ENCODE measurements at regions not wholly inside any gene's neighbourhood (a gene's known extent, or its start where the extent isn't known, plus 50 kb on each side); places are given as distances from the start of the nearest gene placed in this dataset.
"Not testable (repeated sequence)": the region's sequence is repeated elsewhere in the genome, so short reads cannot be mapped to it uniquely, and the experiment has no call there.

DNA sequence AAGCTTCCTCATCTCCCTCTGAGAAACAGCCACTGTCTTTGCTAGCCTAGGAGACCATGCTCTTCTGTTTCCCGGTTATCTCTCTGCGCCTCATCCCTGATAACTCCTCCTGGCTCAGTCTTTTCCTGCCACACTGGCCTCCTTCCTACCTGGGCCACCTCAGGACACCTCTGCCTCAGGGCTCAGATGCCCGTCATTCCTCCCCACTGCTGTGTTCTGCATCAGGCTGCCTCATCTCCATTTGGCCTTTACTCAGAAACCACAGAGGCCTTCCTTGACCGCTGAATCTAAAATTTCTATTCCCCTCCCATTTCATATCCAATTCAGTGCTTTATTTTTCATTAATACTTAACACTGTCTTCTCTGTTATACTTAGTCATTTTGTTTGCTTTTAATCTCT, 311.0 kb upstream of the RGS6 start:
- DNase-seq: no peak

DNA sequence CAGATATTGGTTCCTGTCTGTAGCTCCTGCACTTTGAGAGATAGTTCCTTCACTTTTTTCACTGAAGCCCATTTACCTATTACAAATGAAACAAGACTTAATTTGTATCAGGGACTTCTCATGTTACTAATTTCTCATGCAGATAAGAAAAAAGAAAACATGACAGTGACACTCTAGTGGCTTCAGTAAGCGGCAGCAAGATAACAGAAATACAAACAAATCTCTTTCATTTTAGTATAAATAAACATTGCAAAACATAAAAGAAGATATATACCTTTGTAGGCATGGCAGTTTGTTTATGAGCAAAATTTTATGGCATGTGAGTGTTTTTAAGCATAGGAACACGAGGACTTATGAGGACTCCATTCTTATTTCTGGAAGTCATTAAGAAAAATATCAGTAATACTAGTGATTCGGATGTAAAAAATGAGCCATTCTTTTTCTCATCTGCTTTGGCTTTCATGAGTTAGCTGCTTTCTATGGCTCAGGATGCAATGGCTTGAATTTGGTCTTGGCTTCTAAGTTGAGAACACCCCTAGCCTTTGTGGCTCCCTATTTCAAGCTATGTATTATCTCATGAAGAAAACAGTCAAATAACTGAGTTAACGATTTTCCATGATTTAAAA, 310.1 kb upstream of the RGS6 start:
- DNase-seq: no peak

DNA sequence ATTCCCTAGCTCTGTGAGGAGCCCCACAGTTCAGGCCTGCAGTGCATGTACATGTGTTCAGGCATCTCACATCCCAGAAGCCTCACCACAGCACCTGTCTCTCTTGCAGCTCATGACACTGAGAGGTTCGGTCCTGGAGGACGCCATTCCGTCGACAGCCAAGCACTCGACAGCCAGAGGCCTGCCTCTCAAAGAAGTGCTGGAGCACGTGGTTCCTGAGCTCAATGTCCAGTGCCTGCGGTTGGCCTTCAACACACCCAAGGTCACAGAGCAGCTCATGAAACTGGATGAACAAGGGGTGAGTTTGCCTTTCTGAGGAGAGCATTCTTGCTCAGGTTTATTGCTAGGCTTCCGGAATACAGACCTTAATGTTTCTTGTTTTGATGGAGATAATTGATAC, 308.3 kb upstream of the RGS6 start:
- DNase-seq: no peak

DNA sequence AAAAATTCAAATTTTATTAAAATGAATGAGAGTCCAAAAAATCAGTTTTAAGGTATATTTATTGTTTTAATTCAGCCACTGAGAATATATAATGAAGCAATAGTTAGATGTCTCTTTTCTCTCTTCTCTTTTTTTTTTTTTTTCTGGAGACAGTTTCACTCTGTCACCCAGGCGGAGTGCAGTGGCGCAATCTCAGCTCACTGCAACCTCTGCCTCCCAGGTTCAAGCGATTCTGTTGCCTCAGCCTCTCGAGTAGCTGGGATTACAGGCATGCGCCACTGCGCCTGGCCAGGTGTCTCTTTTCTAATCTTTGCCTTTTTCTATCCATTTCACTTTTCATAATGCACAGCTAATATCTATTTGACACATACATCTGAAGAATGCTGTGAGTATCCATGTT, 307.1 kb upstream of the RGS6 start:
- no peak for DNase-seq

DNA sequence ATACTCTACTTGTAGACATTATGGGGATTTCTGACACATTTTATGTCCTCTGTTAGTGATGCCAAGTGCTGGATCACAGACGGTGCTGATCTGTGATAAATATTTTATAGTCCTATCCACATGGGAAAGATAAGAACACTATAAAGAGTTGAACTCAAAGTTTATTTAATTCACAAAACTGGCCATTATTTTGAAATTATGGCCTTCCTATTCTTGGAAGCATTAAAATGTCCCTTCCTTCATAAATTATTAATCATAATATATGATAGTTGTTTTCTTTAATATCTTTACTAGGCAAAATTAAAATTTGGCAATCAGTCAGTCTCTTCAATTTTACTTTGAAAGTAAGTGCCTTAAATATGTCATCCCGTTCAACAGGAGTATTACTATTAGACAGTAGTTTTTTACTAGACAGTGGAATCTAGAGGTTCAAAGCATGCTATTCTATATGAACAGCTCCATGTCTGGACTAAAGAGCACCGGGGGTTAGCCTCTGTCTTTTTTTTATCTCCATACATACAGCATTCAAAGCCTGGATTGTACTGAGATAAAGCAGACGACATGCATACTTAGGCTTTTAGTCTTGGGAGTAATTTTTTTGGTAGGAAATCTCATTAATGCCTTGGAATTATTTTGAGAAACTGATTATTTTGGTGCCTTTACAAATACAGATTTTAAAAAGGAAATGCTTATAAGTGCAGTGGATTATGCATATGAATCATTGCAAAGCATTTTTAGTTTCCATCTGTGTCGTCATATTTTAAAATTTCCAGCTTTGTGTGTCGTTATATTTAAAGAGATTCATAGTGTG, 306.1 kb upstream of the RGS6 start:
- DNase-seq: no peak

DNA sequence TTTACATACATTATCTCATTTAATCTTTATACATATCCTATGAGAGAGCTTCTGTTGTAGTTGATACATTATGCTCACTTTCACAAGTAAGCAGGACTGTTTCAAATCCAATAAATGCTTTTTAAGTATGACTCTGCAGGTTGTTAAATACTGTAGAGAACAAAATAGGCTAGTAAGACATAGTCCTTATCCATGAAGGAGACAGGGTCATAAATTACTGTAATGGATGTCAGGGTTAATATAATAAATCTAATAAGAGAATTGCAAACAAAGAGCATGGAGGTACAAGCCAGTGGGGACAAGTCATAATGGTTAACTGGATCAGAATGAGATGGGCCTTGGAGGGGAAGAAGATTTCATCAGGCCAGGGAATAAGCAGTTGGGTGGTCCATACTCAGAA, 303.8 kb upstream of the RGS6 start:
- DNase-seq: no peak

DNA sequence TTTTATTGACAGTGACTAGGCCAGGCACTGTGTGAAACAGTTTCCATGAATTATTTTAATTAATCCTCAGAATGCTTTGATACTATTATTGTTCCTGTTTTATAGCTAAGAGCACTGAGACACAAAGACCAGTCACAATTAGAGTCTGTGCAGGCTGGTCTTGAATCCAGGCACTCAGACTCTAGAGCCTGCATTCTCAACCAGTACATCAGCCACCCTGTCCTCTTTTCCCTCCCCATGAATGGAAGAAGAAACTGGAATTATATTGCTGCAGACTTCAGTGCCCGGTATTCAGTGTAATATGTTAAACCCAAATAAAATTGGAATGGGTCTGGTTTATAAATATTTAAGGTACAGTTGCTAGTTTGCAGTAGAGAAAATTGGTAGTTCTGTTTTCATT, 303.0 kb upstream of the RGS6 start:
- no peak for DNase-seq

DNA sequence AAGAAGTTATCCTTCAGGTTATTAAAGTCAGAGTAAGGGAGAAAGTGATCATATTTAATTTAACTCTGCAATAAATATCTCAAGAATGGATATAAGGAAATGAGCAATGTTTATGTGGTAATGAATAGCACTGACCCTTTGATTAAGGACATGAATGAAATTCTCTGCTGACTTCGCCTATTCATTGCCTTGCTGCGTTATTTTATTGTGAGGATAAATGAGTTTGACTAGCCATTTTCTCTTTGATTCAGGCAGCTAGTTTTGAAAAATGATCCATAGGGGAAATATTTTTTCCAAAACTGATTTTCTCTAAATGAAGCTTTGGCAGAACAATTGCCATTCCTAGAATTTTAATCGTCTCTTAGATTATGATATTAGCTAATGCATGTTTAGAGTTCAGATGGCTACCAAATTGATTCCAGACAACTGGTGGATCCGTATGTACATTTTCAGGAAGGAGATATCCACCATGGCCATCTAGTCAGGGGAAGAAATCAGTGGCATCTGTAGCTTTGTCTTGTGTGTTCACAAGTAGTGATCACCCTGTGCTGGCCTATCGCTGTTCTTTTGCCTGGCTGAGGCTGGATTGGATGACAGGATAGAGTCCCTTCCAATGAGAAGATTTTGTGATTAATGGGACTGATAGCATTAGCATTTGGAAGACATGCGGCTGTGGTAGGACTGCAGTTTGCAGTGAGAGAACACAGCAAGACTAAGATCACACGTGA, 302.3 kb upstream of the RGS6 start:
- no peak for DNase-seq

DNA sequence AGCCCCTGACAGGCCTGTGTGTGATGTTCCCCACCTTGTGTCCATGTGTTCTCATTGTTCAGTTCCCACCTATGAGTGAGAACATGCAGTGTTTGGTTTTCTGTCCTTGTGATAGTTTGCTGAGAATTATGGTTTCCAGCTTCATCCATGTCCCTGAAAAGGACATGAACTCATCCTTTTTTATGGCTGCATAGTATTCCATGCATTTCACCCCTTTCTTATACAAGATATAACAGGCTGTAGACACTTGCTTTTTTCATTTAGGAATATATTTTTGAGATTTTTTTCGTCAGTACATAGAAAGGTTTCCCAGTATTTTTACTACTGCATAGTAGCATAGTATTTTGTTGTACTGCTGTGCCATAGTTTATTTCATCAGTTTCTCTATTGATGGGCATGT, 301.2 kb upstream of the RGS6 start:
- not testable (repeated sequence) for DNase-seq

DNA sequence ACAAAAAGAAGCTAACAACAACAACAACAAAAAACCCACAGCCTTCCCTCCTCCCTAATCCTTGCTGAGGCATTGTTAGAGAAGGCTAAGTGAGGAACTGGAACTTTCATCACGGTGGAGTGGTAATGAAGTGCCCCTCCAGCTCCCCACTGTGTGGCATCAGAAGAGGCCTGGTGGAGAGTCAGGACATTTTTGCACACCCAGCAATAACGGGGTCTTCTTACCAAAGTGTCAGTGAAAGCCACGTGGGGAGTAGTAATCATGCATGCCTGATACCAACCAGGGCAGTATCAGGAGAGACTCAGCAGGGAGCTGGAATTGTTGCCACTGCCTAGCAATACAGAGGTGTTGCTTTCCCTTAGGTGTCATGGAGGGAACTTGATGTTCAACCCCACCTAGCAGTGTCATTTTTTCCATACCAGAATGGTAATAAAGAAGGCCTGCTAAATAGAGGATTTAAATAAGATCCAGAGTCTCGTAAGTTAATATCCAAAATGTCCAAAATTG, 299.7 kb upstream of the RGS6 start:
- DNase-seq: no peak

DNA sequence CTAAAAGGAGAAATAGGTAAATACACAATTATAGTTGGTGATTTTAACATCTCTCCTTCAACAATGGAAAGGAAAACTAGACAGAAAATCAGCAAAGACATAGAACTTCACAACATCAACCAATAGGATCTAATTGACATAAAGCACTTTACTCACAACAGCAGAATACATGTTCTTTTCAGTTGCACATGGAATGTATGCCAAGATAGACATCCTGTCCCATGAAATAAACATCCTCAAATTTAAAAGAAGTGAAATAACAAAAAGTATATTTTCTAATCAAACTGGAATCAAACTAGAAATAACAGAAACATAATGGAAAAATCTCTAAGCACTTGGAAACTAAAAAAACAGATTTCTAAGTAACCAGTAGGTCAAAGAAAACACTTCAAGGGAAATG, 296.2 kb upstream of the RGS6 start:
- DNase-seq: no peak

DNA sequence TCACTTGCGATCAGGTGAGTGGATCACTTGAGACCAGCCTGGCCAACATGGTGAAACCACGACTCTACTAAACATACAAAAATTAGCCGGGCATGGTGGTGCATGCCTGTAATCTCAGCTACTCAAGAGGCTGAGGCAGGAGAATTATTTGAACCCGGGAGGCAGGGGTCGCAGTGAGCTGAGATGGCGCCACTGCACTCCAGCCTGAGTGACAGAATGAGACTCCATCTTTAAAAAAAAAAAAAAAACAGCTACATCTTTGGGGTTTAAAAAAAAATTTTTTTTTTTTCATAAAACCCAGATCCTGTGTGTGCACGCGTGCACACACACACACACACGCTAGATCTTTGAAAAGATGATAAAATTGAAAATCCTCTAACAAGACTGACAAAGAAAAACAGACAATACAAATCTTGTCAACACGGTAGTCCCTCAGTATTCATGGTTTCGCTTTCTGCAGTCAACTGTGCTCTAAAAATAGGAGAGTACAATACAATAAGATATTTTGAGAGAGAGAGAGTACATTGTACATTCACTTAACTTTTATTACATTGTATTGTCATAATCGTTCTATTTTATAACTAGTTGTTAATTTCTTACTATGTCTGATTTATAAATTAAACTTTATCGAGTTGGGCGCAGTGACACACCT, 295.3 kb upstream of the RGS6 start:
- DNase-seq: no peak

DNA sequence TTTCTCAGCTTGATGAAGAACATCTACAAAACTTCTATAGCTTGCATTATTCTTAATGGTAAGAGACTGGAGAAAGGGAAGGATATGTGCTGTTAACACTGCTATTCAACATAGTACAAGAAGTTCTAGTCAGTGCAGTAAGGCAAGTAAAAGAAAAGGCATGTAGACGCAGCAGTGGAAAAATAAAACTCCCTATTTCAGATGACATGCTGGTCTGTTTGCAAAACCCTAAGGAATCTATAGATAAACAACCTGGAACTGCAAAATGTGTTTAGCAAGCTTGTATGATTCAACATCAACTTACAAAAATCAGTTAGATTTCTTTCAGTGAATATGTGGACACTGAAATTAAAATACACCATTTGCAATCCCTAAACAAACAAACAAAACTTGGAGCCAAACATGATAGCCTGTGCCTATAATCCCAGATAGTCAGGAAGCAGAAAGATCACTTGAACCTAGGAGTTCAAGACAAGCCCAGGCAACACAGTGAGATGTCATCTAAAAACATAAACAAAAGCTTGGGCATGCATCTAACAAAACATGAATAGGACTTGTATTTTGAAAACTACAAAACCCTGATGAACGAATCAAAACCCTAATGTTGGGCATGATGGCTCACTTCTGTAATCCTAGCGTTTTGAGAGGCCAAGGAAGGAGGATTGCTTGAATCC, 293.6 kb upstream of the RGS6 start:
- no peak for DNase-seq

DNA sequence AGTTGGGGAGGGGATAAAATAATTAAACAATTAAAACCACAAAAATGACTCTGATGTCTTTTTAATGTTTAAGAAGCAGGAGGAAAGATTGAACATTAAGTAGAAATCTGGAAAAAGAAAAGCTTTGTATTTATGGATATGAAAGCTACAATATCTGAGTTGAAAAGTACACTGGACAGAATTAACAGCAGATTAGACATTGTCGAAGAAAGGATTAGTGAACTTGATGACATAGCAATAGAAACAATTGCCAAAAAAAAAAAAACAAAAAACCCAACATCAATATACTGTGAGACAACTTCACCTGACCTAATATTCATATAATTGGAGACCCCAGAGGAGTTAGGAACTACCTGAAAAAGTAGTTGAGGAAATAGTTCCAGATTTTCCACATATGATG, 289.5 kb upstream of the RGS6 start:
- DNase-seq: no peak

DNA sequence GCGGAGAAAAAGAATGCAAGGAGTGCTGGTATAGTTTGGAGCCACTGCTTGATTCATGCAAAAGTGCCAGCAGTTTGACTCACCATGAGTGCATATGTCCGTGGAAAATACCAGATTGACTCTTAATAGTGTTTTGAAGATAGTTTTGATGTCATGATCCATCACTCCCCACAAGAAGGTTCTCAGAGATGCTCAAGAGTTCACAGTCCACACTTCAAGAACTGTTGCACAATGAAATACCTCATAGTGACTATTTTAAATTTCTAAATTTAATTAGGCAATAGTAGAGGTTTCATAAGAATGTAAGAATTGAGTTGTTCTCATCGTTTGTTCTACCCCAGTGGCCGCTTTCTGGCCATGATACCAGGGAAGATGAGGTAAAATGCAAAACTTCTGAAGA, 286.6 kb upstream of the RGS6 start:
- DNase-seq: no peak

DNA sequence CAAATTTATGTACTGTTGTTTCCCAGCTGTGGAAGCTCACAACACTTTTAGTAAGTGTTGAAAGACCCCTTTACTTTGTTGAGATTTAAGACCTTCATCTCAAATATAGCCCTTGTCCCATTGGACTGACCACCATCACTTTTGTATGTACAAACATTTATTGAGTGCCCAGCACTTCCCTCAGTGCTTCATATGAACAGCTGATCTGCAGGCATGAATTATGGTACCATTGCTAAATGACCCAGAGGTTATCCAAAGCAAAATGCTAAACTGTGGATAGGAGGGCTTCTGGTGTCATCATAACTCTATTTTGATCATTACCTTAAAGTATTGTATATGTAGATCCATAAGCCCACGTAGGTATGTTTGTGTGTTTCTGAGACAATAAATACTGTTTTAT, 285.7 kb upstream of the RGS6 start:
- no peak for DNase-seq

DNA sequence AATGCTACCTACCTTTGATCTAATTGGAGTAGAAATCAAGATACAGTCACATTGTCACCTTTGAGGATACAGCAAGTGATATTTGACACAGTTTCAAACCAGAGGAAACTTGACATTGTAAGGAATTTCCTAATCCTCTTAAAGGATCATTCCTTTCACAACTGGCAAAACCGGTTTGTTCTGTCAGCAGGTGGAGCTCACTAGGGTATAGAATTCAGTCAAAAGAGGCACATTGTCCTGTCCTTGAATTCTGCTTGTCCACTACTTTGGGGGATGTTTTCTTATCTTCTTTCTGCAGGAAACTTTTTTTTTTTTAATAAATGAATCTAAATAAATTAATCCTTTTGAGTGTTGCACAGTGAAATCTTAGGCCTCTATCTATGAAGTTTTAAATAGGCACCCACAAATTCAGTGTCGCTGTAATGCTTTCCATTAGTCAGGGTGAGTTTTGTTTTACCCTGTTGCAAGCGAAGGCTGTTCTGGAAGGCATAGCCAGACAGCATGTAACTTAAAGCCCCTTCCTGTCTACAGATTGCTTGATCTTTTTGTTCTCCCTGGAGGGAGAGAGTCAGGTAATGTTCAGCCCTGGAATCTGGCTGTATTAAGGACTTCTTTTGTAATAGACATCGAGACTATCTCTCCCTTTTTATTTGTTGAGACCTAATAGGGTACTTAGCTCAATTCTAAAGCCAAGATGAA, 285.0 kb upstream of the RGS6 start:
- no peak for DNase-seq

DNA sequence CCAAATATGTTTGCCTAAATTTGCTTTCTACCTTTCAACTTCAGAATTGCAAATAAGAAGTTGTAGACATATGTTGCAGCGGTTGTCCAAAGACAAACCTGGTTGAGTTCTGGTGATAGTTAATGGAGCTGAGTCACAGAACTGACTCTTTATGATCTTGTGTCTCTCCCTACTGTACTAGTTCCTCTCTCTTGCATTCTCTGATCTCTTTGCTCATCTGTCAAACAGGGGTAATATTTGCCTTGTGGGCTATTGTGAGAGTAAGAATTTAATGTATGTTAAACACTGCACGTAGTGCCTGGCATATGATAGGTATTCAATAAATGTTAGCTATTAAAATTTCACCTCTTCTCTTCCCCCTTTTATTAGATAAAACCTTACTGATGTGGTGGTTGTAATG, 283.5 kb upstream of the RGS6 start:
- DNase-seq: no peak

DNA sequence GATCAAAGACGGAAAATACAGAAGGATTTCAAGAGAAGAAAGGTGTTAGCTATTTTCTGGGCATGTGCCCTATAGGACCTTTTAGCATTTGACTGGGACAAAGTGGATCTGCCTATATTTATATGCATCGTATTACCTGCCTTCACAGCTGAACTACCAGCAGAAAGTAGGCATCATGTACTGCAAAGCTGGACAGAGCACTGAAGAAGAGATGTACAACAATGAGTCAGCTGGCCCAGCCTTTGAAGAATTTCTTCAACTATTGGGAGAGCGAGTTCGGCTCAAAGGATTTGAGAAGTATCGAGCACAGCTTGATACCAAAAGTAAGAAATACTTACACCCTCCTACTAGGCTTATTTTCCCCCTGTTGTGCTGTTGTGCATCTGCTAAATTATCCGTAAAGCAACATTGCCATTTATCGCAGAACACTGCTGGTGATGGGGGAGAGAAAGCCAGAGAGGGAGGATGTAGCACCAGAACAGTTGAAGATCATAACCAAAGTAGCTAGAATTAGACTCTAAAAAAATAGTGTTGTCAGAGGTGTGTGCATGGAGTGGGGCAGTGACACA, 282.0 kb upstream of the RGS6 start:
- DNase-seq: no peak

DNA sequence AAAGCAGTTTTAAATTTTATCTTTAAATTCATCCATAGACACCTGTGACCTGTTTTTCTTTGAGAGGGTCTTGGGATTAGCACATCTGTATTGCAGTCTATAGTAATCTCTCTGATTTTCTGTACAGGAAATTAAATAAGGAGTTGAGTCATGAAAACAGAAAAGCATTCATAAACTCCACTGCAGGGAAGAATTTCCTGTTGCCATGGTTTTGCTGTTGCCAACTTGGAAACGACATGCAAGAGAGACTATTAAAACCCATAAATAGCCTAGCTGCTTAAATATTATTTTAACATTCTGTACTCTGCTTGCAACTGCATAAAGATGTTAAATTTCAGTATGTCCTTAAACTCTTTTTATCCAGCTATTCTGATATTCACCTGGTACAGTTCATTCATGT, 281.0 kb upstream of the RGS6 start:
- DNase-seq: no peak

DNA sequence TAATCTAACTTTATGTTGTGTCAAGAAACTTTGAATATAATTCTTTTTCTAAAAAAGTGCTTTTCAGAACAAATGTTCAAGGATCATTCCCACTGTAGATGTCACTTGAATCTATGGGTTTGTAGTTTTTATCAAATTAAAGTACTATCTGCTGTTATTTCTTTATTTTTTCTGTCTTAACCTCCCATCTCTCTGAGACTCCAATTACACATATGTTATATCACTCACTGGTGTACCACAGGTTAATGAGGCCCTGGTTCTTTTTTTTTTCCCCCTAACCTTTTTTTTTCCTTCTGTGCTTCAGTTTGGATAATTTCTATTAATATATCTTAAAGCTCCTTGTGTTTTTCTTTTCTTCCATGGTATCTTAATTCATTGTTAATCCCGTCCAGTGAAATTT, 279.9 kb upstream of the RGS6 start:
- DNase-seq: no peak

DNA sequence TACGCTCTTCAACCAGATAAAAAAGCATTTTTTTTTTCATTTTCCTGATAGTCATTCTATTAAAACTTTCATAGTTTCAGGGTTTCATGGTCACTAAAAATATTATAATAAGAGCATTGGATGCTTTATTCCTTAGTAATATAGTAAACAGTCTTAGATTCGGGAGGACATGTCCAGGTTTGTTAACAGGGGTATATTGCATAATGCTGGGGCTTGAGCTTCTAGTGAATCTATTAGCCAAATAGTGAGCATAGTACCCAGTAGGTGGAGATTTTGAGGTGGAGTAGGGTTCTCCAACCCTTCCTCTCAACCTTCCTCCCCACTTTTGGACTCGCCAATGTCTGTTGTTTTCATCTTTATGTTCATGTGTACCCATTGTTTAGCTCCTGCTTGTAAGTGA, 277.4 kb upstream of the RGS6 start:
- DNase-seq: no peak

Measured in activated gamma-delta T cell treated with Interleukin-2 at 50 U/mL for 16 hours (primary cell).